SK-N-SH treated with all-trans-retinoic acid at 6 μM for 48 hours (cell line): ENCODE measurements at regions not wholly inside any gene's neighbourhood (a gene's known extent, or its start where the extent isn't known, plus 50 kb on each side); places are given as distances from the start of the nearest gene placed in this dataset.

ENCODE experiments used
- ARNTL ChIP-seq: fragments of 450-650 bp; formaldehyde crosslinking; IDR thresholded peaks from 2 replicates; pipeline ENCODE4 v1.5.0; 2020; ENCODE audit warnings: low read depth, mild to moderate bottlenecking, moderate library complexity, borderline replicate concordance
- CSDC2 ChIP-seq: fragments of 250-450 bp; sonication (Bioruptor Pico); IDR thresholded peaks from 2 replicates; pipeline ENCODE4 v1.5.0; 2020; ENCODE audit warnings: mild to moderate bottlenecking, moderate library complexity
- ESRRG ChIP-seq: fragments of 250-450 bp; sonication (Bioruptor Pico); IDR thresholded peaks from 2 replicates; pipeline ENCODE4 v1.6.1; 2021; ENCODE audit warnings: mild to moderate bottlenecking
- ISL1 ChIP-seq: fragments of 250-450 bp; sonication (Bioruptor Pico); IDR thresholded peaks from 2 replicates; pipeline ENCODE4 v2.1.2; 2022; ENCODE audit warnings: mild to moderate bottlenecking, moderate library complexity
- OSR1 ChIP-seq: fragments of 250-450 bp; sonication (Bioruptor Pico); IDR thresholded peaks from 2 replicates; pipeline ENCODE4 v1.8.0; 2022; ENCODE audit warnings: moderate library complexity, mild to moderate bottlenecking, inconsistent platforms
- TOX ChIP-seq: fragments of 250-450 bp; sonication (Bioruptor Pico); IDR thresholded peaks from 2 replicates; pipeline ENCODE4 v1.8.0; 2021; ENCODE audit warnings: mild to moderate bottlenecking, moderate library complexity, borderline replicate concordance
- ZNF70 ChIP-seq: fragments of 450-650 bp; formaldehyde crosslinking; IDR thresholded peaks from 2 replicates; pipeline ENCODE4 v1.5.0; 2020; ENCODE audit warnings: mild to moderate bottlenecking, moderate library complexity
- ZNF8 ChIP-seq: fragments of 450-650 bp; formaldehyde crosslinking; IDR thresholded peaks from 2 replicates; pipeline ENCODE4 v1.5.0; 2020; ENCODE audit warnings: mild to moderate bottlenecking, moderate library complexity

GRCh38 chr10:128437786-128438345 lies 311.6 kb upstream of the MKI67 start:
- TF ChIP-seq TOX (CRISPR knock-in tag) (no peak), ARNTL (CRISPR knock-in tag) (no peak), CSDC2 (no peak), ZNF8 (CRISPR knock-in tag) (no peak), ISL1 (CRISPR knock-in tag) (no peak), OSR1 (CRISPR knock-in tag) (no peak), ZNF70 (CRISPR knock-in tag) (no peak), ESRRG (CRISPR knock-in tag) (no peak)
